Breast epithelium (tissue), 4 donors: ENCODE measurements at regions not wholly inside any gene's neighbourhood (a gene's known extent, or its start where the extent isn't known, plus 50 kb on each side); places are given as distances from the start of the nearest gene placed in this dataset.
"Not testable (repeated sequence)": the region's sequence is repeated elsewhere in the genome, so short reads cannot be mapped to it uniquely, and the experiment has no call there.

ENCODE experiments used
- DNase-seq, 2 donors: peaks; one replicate each; pipeline ENCODE4 v3.0.0-alpha.2; 2019; ENCODE audit warnings: low spot score in 2 of 2
- H3K27ac ChIP-seq, 2 donors: fragments of 200-600 bp; sonication (generic) in 1 of 2; one replicate each; pipeline ENCODE4 v1.5.1; 2016 to 2019; ENCODE audit warnings: mild to moderate bottlenecking in 1 of 2
- H3K27me3 ChIP-seq, 2 donors: fragments of 200-600 bp; sonication (generic) in 1 of 2; one replicate each; pipeline versions ENCODE4 v1.5.1 to v1.6.0; 2017 to 2019; ENCODE audit warnings: control low read depth in 1 of 2, mild to moderate bottlenecking in 1 of 2
- H3K36me3 ChIP-seq: fragments of 200-600 bp; one replicate; pipeline ENCODE4 v1.5.1; 2019
- H3K4me1 ChIP-seq, 2 donors: fragments of 200-600 bp; sonication (generic); one replicate each; pipeline ENCODE4 v1.5.1; 2016 to 2019; ENCODE audit warnings: control low read depth in 1 of 2
- H3K4me3 ChIP-seq, 3 donors: fragments of 200-600 bp; sonication (generic); 1 replicate in 2 of 3; 2 replicates in 1 of 3; pipeline ENCODE4 v1.5.1; 2016 to 2019; ENCODE audit warnings: mild to moderate bottlenecking in 3 of 3, moderate library complexity in 2 of 3
- H3K9me3 ChIP-seq, 2 donors: fragments of 200-600 bp; sonication (generic) in 1 of 2; one replicate each; pipeline ENCODE4 v1.5.1; 2016 to 2019; ENCODE audit warnings: control low read depth in 1 of 2
- CTCF ChIP-seq, 3 donors: fragments of 450-650 bp; IDR thresholded peaks; one replicate each; pipeline ENCODE4 v1.5.1; 2016 to 2017; ENCODE audit warnings: antibody characterized with exemption in 3 of 3, mild to moderate bottlenecking in 3 of 3, moderate library complexity in 3 of 3
- POLR2A ChIP-seq: fragments of 450-650 bp; IDR thresholded peaks from one replicate; pipeline ENCODE4 v1.6.1; 2016; ENCODE audit warnings: antibody characterized with exemption, mild to moderate bottlenecking, moderate library complexity
- POLR2AphosphoS5 ChIP-seq, 3 donors: sonication (generic); formaldehyde crosslinking; IDR thresholded peaks; one replicate each; pipeline ENCODE4 v1.6.1; 2017; ENCODE audit warnings: antibody characterized with exemption in 3 of 3
- intact Hi-C: fragments of 100-400 bp; cut with DNase I; formaldehyde crosslinking; loops from one replicate; pipeline ENCODE4 v1.15.1; 2023; ENCODE audit warnings: low total_unique reads

DNA sequence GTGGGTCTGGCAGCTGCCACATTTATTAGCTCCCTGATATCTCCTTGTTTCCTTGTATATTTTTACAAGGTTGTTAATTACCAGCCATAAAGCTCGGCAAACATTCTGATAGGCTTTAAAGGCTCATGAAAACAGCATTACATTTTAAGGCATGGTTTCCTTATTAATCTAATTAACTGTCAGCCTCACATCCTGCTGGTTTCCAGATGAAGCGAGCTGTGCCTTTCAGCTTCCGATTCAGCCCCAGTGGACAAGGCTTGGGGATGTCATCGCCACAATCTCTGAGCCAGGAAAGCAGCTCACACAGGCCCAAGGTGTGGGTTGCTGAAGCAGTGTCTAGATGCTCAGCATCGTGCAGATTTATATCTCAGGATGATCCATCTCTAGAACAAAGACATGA, 66.0 kb upstream of the RALY start:
- no peaks in the 10 kb centered on the region for H3K36me3 ChIP-seq
- H3K4me3 ChIP-seq = no peak overlapping the region
- TF ChIP-seq CTCF (IDR thresholded peaks at IDR 0.05) (no peak), POLR2A (no peak), POLR2AphosphoS5 (IDR thresholded peaks at IDR 0.05) (no peak)
- no peaks in the 10 kb centered on the region for H3K9me3 ChIP-seq
- no peak overlapping the region for H3K27ac ChIP-seq
- DNase-seq = no peak
- H3K4me1 ChIP-seq = no peaks in the 10 kb centered on the region
- H3K27me3 ChIP-seq = no peaks in the 10 kb centered on the region
- intact Hi-C loops = no loop called here

- H3K4me3 ChIP-seq = no peak overlapping the region
- DNase-seq = no peak
- intact Hi-C loops = no loop called here
- no peaks in the 10 kb centered on the region for H3K27me3 ChIP-seq
- H3K36me3 ChIP-seq = no peaks in the 10 kb centered on the region
- no peak overlapping the region for H3K27ac ChIP-seq
- no peaks in the 10 kb centered on the region for H3K9me3 ChIP-seq
- TF ChIP-seq POLR2AphosphoS5 (IDR thresholded peaks at IDR 0.05) (no peak), POLR2A (no peak), CTCF (IDR thresholded peaks at IDR 0.05) (no peak)
- no peaks in the 10 kb centered on the region for H3K4me1 ChIP-seq
These were observed 63.8 kb upstream of the RALY start for GRCh38 chr20:33929917-33930316.

DNA sequence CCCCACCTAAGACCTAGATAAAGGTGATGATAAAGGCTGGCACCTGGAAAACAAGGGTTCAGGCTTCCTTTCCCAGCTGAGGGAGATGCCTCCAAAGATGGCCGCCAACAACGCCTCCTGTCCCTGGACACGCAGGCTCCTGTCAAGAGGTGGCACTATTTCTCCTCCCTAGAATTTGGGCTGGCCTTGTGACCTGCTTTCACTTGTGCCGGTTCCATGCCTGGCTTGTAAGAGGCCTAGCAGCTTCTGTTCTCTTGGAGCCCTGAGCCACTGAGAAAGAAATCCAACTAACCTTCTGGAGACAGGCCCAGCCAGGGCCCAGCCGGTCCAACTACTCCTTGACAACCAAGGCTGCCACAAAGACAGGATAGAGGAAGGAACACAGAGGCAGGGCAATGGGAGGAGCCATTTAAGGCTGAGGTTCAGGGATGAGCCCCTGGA, 60.2 kb upstream of the RALY start:
- H3K4me3 ChIP-seq = no peak overlapping the region
- H3K36me3 ChIP-seq = no peaks in the 10 kb centered on the region
- intact Hi-C loops = no loop called here
- H3K27me3 ChIP-seq = no peaks in the 10 kb centered on the region
- no peaks in the 10 kb centered on the region for H3K9me3 ChIP-seq
- peak in 1 of 3 donors; percentile 26 for TF ChIP-seq POLR2AphosphoS5 (IDR thresholded peaks at IDR 0.05)
- peak in 2 of 3 donors; percentile 38 to 47 for TF ChIP-seq CTCF (IDR thresholded peaks at IDR 0.05)
- TF ChIP-seq POLR2A = no peak
- peak overlapping the region; percentile 2 to 10 for H3K27ac ChIP-seq
- H3K4me1 ChIP-seq = no peaks in the 10 kb centered on the region
- peak; percentile 61 to 71 for DNase-seq

DNA sequence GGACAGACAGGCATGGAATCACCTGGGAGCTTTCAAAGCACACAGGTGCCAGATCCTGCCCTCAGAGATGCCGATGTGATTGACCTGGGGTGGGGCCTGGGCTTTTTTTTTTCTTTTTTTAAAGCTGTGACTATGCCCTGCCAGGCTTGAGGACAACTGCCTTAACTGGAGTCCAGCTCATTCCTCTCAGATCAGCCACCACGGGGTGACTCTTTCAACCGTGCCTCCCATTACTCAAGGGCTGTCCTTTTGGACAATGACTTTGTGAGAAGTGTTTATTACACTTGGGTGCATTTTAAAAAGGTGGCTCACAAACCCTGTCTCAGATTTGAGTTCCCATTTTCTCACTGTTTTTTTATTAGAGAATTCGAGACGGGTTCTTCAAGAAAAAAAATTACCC, 57.1 kb upstream of the RALY start:
- intact Hi-C loops = no loop called here
- H3K4me3 ChIP-seq = no peak overlapping the region
- TF ChIP-seq CTCF (IDR thresholded peaks at IDR 0.05) (no peak), POLR2A (no peak), POLR2AphosphoS5 (IDR thresholded peaks at IDR 0.05) (no peak)
- no peaks in the 10 kb centered on the region for H3K4me1 ChIP-seq
- no peaks in the 10 kb centered on the region for H3K36me3 ChIP-seq
- no peak for DNase-seq
- no peaks in the 10 kb centered on the region for H3K27me3 ChIP-seq
- H3K27ac ChIP-seq = no peak overlapping the region
- H3K9me3 ChIP-seq = no peaks in the 10 kb centered on the region

- H3K9me3 ChIP-seq, intact Hi-C loops, H3K4me3 ChIP-seq, H3K27me3 ChIP-seq, H3K4me1 ChIP-seq, H3K36me3 ChIP-seq: not testable (repeated sequence)
- peak in 1 of 3 donors; percentile 65 for TF ChIP-seq POLR2AphosphoS5 (IDR thresholded peaks at IDR 0.05)
- H3K27ac ChIP-seq = peak overlapping the region; percentile 61 to 76
- peak in 1 of 2 donors; percentile 78 for DNase-seq
These were observed 54.7 kb upstream of the RALY start for GRCh38 chr20:33939031-33939430.

DNA sequence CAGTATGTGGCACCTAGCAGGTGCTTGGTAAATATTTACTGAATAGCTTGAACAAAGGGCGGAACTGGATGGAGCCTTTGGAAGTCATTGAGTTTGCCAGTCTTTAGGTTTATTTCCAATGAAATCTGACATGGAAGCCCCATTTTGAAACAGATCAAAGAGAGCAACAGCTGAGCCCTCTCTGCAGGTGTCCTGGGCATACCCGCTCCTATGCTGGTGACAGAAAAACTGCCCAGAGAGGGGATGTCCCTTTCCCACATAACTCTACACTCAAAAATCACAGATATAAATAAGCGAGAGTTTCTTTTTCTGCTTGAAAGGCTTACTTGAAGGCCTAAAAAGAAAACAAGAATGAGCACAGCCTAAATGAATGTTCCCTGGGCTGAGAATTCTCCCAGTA, 53.0 kb upstream of the RALY start:
- H3K4me3 ChIP-seq = no peak overlapping the region
- H3K9me3 ChIP-seq = no peaks in the 10 kb centered on the region
- no peaks in the 10 kb centered on the region for H3K36me3 ChIP-seq
- no peaks in the 10 kb centered on the region for H3K27me3 ChIP-seq
- TF ChIP-seq POLR2AphosphoS5 (IDR thresholded peaks at IDR 0.05) = no peak
- no peak for TF ChIP-seq POLR2A
- TF ChIP-seq CTCF (IDR thresholded peaks at IDR 0.05) = no peak
- H3K4me1 ChIP-seq = no peaks in the 10 kb centered on the region
- intact Hi-C loops = no loop called here
- DNase-seq = no peak
- H3K27ac ChIP-seq = no peak overlapping the region
